ENCODE measurements at regions not wholly inside any gene's neighbourhood (a gene's known extent, or its start where the extent isn't known, plus 50 kb on each side); places are given as distances from the start of the nearest gene placed in this dataset.

DNA sequence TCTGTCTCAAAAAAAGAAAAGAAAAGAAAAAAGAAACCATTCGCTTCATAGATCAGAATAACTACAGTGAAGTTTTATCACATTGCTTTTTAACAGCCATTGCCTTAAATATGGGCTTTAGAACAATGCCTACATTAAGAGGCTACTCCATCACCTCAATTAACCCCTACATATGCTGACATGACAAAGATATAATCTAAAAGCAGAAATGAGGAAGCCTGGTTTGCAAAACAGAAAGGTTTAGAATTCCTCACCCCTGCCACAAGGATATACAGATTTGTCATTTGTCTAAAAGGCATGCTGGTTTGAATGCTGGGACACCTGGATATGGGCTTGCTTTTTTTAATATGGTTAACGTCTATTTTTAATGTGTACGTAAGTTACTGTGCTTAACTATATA lies 1353.0 kb upstream of the C9orf72 start:
- ChIA-PET CTCF (no interaction called here), POLR2A (ENCODE audit: unreplicated experiment) (no interaction called here)
- Histone ChIP-seq H3K4ac (ENCODE audit: low read depth, low read length) (no peak overlapping the region), H2BK120ac (ENCODE audit: low read depth, low read length) (no peak overlapping the region), H3K56ac (ENCODE audit: extremely low read depth, insufficient read depth, low read length) (no peak overlapping the region), H3K4me2 (ENCODE audit: low read depth, low read length) (no peak overlapping the region), H2BK5ac (ENCODE audit: low read depth, low read length, poor library complexity, severe bottlenecking) (no peak overlapping the region), H3K23ac (ENCODE audit: low read depth, low read length) (no peak overlapping the region), H2AK9ac (replicated peaks; ENCODE audit: low read depth, low read length, poor library complexity) (no peak overlapping the region), H3K27me3 (ENCODE audit: control insufficient read depth, insufficient read depth, low read length) (no peaks in the 10 kb centered on the region), H4K5ac (ENCODE audit: low read depth, low read length) (no peak overlapping the region), H4K8ac (ENCODE audit: low read depth in 2 of 2, low read length in 2 of 2) (no peak overlapping the region), H4K20me1 (ENCODE audit: insufficient read depth, low read length) (no peaks in the 10 kb centered on the region), H3K14ac (replicated peaks; ENCODE audit: low read depth, low read length) (no peak overlapping the region), H3K9me3 (ENCODE audit: control insufficient read depth, insufficient read depth, low read length) (peaks cover 5% of the 10 kb centered on the region), H3K9ac (ENCODE audit: low read depth, low read length) (no peak overlapping the region), H3K4me3 (ENCODE audit: insufficient read depth, low read depth, low read length) (no peak overlapping the region), H3K18ac (ENCODE audit: low read depth, low read length) (no peak overlapping the region), H4K91ac (ENCODE audit: insufficient read depth, low read depth, low read length) (no peak overlapping the region), H3K79me1 (ENCODE audit: low read depth in 1 of 2, low read length in 2 of 2) (no peaks in the 10 kb centered on the region), H2BK20ac (ENCODE audit: low read depth, low read length) (no peak overlapping the region), H3K4me1 (ENCODE audit: control insufficient read depth, insufficient read depth, low read length) (no peaks in the 10 kb centered on the region), H2BK15ac (ENCODE audit: low read depth, low read length) (no peak overlapping the region), H2AK5ac (ENCODE audit: low read depth, low read length) (no peak overlapping the region), H3K36me3 (ENCODE audit: control insufficient read depth, insufficient read depth, low read length) (no peaks in the 10 kb centered on the region), H2AFZ (replicated peaks; ENCODE audit: low read length, poor library complexity) (no peak overlapping the region), H3K27ac (ENCODE audit: insufficient read depth, low read length) (no peak overlapping the region), H3K9me1 (ENCODE audit: insufficient read depth, low read length) (no peaks in the 10 kb centered on the region)
- intact Hi-C loops (cut with micrococcal nuclease), result no loop called here
- no peak for ATAC-seq (ENCODE audit: low read depth)
- BruUV-seq (replicated peaks), result no TSS peak
- WGBS, 2 experiments (ENCODE audit: extremely low coverage in 2 of 2, insufficient read length in 1 of 2), result no CpG with 5 or more reads among the region's 3 CpGs
- TF ChIP-seq CEBPB (IDR thresholded peaks at IDR 0.05; ENCODE audit: low read depth, low read length) (no peak), RFX5 (IDR thresholded peaks at IDR 0.05; ENCODE audit: low read depth, low read length) (no peak), MAFK (IDR thresholded peaks at IDR 0.05; ENCODE audit: low read depth, low read length) (peak; percentile 29; the same call in 1 of the 2 replicates)
- DNase-seq, result no peak
- in situ Hi-C loops (cut with MboI; ENCODE audit: low sequenced_read_pairs), result no loop called here
- dilution Hi-C loops (cut with HindIII; ENCODE audit: low sequenced_read_pairs, unreplicated experiment), result no loop called here
